ENCODE measurements at regions not wholly inside any gene's neighbourhood (a gene's known extent, or its start where the extent isn't known, plus 50 kb on each side); places are given as distances from the start of the nearest gene placed in this dataset.

- Histone ChIP-seq H3K4me3 (no peak overlapping the region), H3K27ac (no peak overlapping the region), H3K27me3 (no peaks in the 10 kb centered on the region), H3K9me3 (no peaks in the 10 kb centered on the region), H3K36me3 (no peaks in the 10 kb centered on the region), H3K4me1 (no peaks in the 10 kb centered on the region)
- TF ChIP-seq EP300 (IDR thresholded peaks at IDR 0.05) (no peak), POLR2AphosphoS5 (IDR thresholded peaks at IDR 0.05) (no peak), POLR2A (IDR thresholded peaks at IDR 0.05) (no peak), CTCF (IDR thresholded peaks at IDR 0.05) (no peak)
- no peak for DNase-seq (ENCODE audit: low spot score in 2 of 2)
- WGBS: 85% methylated on average over 1 of the region's 1 CpG
These were observed 256.8 kb upstream of the CDH5 start for GRCh38 chr16:66109677-66110076.

- no peak overlapping the region for H3K4me3 ChIP-seq
- TF ChIP-seq EP300 (IDR thresholded peaks at IDR 0.05) (no peak), CTCF (IDR thresholded peaks at IDR 0.05) (no peak)
- no peaks in the 10 kb centered on the region for H3K36me3 ChIP-seq
- WGBS: 86% methylated on average over 1 of the region's 1 CpG
- no peak for DNase-seq (ENCODE audit: low spot score in 2 of 2)
- no peaks in the 10 kb centered on the region for H3K27me3 ChIP-seq
- H3K4me1 ChIP-seq: no peaks in the 10 kb centered on the region
- H3K27ac ChIP-seq: no peak overlapping the region
- no peaks in the 10 kb centered on the region for H3K9me3 ChIP-seq
These were observed 258.8 kb upstream of the CDH5 start for GRCh38 chr16:66107661-66108060.

- Histone ChIP-seq H3K27me3 (no peaks in the 10 kb centered on the region), H3K9me3 (no peaks in the 10 kb centered on the region), H3K4me3 (no peak overlapping the region), H3K4me1 (no peaks in the 10 kb centered on the region), H3K36me3 (no peaks in the 10 kb centered on the region), H3K27ac (no peak overlapping the region)
- no peak for DNase-seq (ENCODE audit: low spot score in 2 of 2)
- no peak for TF ChIP-seq EP300 (IDR thresholded peaks at IDR 0.05)
- TF ChIP-seq CTCF (IDR thresholded peaks at IDR 0.05): no peak
- no peak for TF ChIP-seq POLR2A (IDR thresholded peaks at IDR 0.05)
- TF ChIP-seq POLR2AphosphoS5 (IDR thresholded peaks at IDR 0.05): no peak
- 46% methylated on average over 4 of the region's 4 CpGs for WGBS
These were observed 263.3 kb upstream of the CDH5 start for GRCh38 chr16:66103211-66103610.

GRCh38 chr16:66099306-66099705 lies 267.2 kb upstream of the CDH5 start:
- Histone ChIP-seq H3K27me3 (no peaks in the 10 kb centered on the region), H3K27ac (no peak overlapping the region), H3K4me1 (no peaks in the 10 kb centered on the region), H3K36me3 (no peaks in the 10 kb centered on the region), H3K4me3 (no peak overlapping the region), H3K9me3 (no peaks in the 10 kb centered on the region)
- TF ChIP-seq CTCF (IDR thresholded peaks at IDR 0.05) (no peak), POLR2AphosphoS5 (IDR thresholded peaks at IDR 0.05) (no peak), EP300 (IDR thresholded peaks at IDR 0.05) (no peak), POLR2A (IDR thresholded peaks at IDR 0.05) (no peak)
- 83% methylated on average over 4 of the region's 4 CpGs for WGBS
- DNase-seq (ENCODE audit: low spot score in 2 of 2): no peak

GRCh38 chr16:66097751-66098150 lies 268.7 kb upstream of the CDH5 start:
- Histone ChIP-seq H3K27ac (no peak overlapping the region), H3K36me3 (no peaks in the 10 kb centered on the region), H3K4me1 (no peaks in the 10 kb centered on the region), H3K4me3 (no peak overlapping the region), H3K9me3 (no peaks in the 10 kb centered on the region), H3K27me3 (no peaks in the 10 kb centered on the region)
- 51% methylated on average over 6 of the region's 6 CpGs for WGBS
- DNase-seq (ENCODE audit: low spot score in 2 of 2): no peak
- TF ChIP-seq POLR2AphosphoS5 (IDR thresholded peaks at IDR 0.05): no peak
- no peak for TF ChIP-seq POLR2A (IDR thresholded peaks at IDR 0.05)
- TF ChIP-seq CTCF (IDR thresholded peaks at IDR 0.05): no peak
- no peak for TF ChIP-seq EP300 (IDR thresholded peaks at IDR 0.05)

Data from suprapubic skin (tissue), 4 donors.